ENCODE measurements at regions not wholly inside any gene's neighbourhood (a gene's known extent, or its start where the extent isn't known, plus 50 kb on each side); places are given as distances from the start of the nearest gene placed in this dataset.

- DNase-seq (ENCODE audit: low read depth, low spot score) (no peak), ATAC-seq (no peak)
- CTCF ChIA-PET = no interaction called here
- no peaks in the 10 kb centered on the region for H3K36me3 ChIP-seq (ENCODE audit: control insufficient read depth, insufficient read depth, low read length)
- no peak for TF ChIP-seq POLR2AphosphoS5 (IDR thresholded peaks at IDR 0.05; ENCODE audit: low read depth, low read length)
- no peak for TF ChIP-seq REST (IDR thresholded peaks at IDR 0.05; ENCODE audit: insufficient read depth in 1 of 2, low read depth in 2 of 2, low read length in 1 of 2)
- TF ChIP-seq CTCF (IDR thresholded peaks at IDR 0.05) = no peak
- TF ChIP-seq TCF7L2 (IDR thresholded peaks at IDR 0.05; ENCODE audit: low read depth, low read length) = no peak
- TF ChIP-seq SIN3A (IDR thresholded peaks at IDR 0.05; ENCODE audit: borderline replicate concordance, insufficient read depth, low read depth, low read length) = no peak
- intact Hi-C loops (cut with micrococcal nuclease; ENCODE audit: unreplicated experiment) (no loop called here), in situ Hi-C loops (cut with HindIII; ENCODE audit: low pct_unique_long_range_greater_than_20kb, low sequenced_read_pairs) (no loop called here)
- POLR2A ChIA-PET = no interaction called here
- no peaks in the 10 kb centered on the region for H3K9me3 ChIP-seq (ENCODE audit: control insufficient read depth, insufficient read depth, low read depth, low read length)
- peaks cover 4% of the 10 kb centered on the region; the same call in 1 of the 2 replicates for H3K27me3 ChIP-seq (ENCODE audit: control insufficient read depth, insufficient read depth, low read length)
- BruUV-seq (replicated peaks) = no TSS peak
- no peaks in the 10 kb centered on the region for H3K4me1 ChIP-seq (ENCODE audit: control insufficient read depth, insufficient read depth, low read length)
- H3K4me3 ChIP-seq (ENCODE audit: low read depth in 2 of 2, low read length in 2 of 2) = no peak overlapping the region
- no peak overlapping the region for H3K27ac ChIP-seq (ENCODE audit: low read length)
These were observed 560.7 kb downstream of the GLRX3 start for GRCh38 chr10:130696870-130697269.

DNA sequence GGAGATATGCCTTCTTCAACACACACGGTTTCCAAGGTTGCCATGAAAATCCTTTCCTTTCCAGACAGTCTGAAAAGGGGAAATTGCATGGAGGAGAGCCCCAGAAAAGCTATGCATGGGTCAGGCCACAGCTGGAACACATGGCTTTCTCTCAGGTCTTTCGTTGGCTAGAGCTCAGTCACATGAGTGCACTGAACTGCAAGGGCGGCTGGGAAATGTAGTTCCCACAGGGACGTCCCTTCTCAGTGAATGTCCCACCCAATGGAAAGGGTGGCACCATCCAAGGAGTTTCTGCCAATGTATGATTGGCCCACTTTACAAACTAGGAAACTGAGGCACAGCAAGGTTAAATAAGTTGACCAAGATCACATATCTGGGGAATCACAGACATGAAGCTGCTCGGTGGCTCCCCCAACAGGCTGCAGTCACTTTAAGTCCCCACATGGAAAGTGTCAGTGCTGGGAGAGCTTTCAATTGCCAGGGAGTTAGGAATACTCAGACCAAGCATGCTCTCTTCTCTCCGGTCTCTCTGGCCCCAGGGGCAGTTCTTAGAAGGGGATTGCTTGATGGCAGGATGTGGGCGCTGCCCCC, 571.3 kb downstream of the GLRX3 start:
- no peak for TF ChIP-seq REST (IDR thresholded peaks at IDR 0.05; ENCODE audit: insufficient read depth in 1 of 2, low read depth in 2 of 2, low read length in 1 of 2)
- H3K4me1 ChIP-seq (ENCODE audit: control insufficient read depth, insufficient read depth, low read length) = no peaks in the 10 kb centered on the region
- DNase-seq (ENCODE audit: low read depth, low spot score) = no peak
- ATAC-seq = no peak
- H3K4me3 ChIP-seq (ENCODE audit: low read depth in 2 of 2, low read length in 2 of 2) = no peak overlapping the region
- intact Hi-C loops (cut with micrococcal nuclease; ENCODE audit: unreplicated experiment) (no loop called here), in situ Hi-C loops (cut with HindIII; ENCODE audit: low pct_unique_long_range_greater_than_20kb, low sequenced_read_pairs) (no loop called here)
- no peaks in the 10 kb centered on the region for H3K9me3 ChIP-seq (ENCODE audit: control insufficient read depth, insufficient read depth, low read depth, low read length)
- ChIA-PET POLR2A (no interaction called here), CTCF (no interaction called here)
- no peaks in the 10 kb centered on the region for H3K36me3 ChIP-seq (ENCODE audit: control insufficient read depth, insufficient read depth, low read length)
- H3K27me3 ChIP-seq (ENCODE audit: control insufficient read depth, insufficient read depth, low read length) = peaks cover 2% of the 10 kb centered on the region
- no peak overlapping the region for H3K27ac ChIP-seq (ENCODE audit: low read length)
- BruUV-seq (replicated peaks) = no TSS peak
